GM21390 (cell line): ENCODE measurements at regions not wholly inside any gene's neighbourhood (a gene's known extent, or its start where the extent isn't known, plus 50 kb on each side); places are given as distances from the start of the nearest gene placed in this dataset.

Source experiments
- ATAC-seq: cut with Tn5 transposase; IDR thresholded peaks from one replicate; pipeline ENCODE4 v1.9.1; 2021; ENCODE audit not compliant: unreplicated experiment

- ATAC-seq, result no peak
These were observed 110.3 kb upstream of the MSX1 start for GRCh38 chr4:4749137-4749536.

- ATAC-seq, result no peak
These were observed 113.0 kb upstream of the MSX1 start for GRCh38 chr4:4746444-4746843.

- no peak for ATAC-seq
These were observed 119.4 kb upstream of the MSX1 start for GRCh38 chr4:4740071-4740470.

GRCh38 chr4:4735870-4736269 lies 123.6 kb upstream of the MSX1 start:
- no peak for ATAC-seq

- ATAC-seq, result no peak
These were observed 124.2 kb upstream of the MSX1 start for GRCh38 chr4:4735136-4735750.

- ATAC-seq, result no peak
These were observed 125.0 kb upstream of the MSX1 start for GRCh38 chr4:4734425-4734824.

- no peak for ATAC-seq
These were observed 125.8 kb upstream of the MSX1 start for GRCh38 chr4:4733663-4734062.

GRCh38 chr4:4730249-4730648 lies 129.2 kb upstream of the MSX1 start:
- no peak for ATAC-seq

GRCh38 chr4:4729206-4729605 lies 130.3 kb upstream of the MSX1 start:
- no peak for ATAC-seq

- no peak for ATAC-seq
These were observed 131.9 kb upstream of the MSX1 start for GRCh38 chr4:4727536-4727935.

GRCh38 chr4:4726051-4726450 lies 133.4 kb upstream of the MSX1 start:
- no peak for ATAC-seq

- ATAC-seq, result no peak
These were observed 135.1 kb upstream of the MSX1 start for GRCh38 chr4:4724321-4724720.

GRCh38 chr4:4721636-4722035 lies 137.8 kb upstream of the MSX1 start:
- no peak for ATAC-seq

- ATAC-seq, result no peak
These were observed 138.8 kb upstream of the MSX1 start for GRCh38 chr4:4720646-4721045.

GRCh38 chr4:4719436-4719835 lies 140.0 kb upstream of the MSX1 start:
- no peak for ATAC-seq

GRCh38 chr4:4717692-4718091 lies 141.8 kb upstream of the MSX1 start:
- ATAC-seq, result no peak

GRCh38 chr4:4714331-4714730 lies 145.1 kb upstream of the MSX1 start:
- ATAC-seq, result no peak

GRCh38 chr4:4712800-4713528 lies 146.5 kb upstream of the MSX1 start:
- no peak for ATAC-seq

GRCh38 chr4:4711902-4712301 lies 147.6 kb upstream of the MSX1 start:
- no peak for ATAC-seq

GRCh38 chr4:4709736-4710135 lies 149.7 kb upstream of the MSX1 start:
- no peak for ATAC-seq

GRCh38 chr4:4704267-4704666 lies 155.2 kb upstream of the MSX1 start:
- no peak for ATAC-seq

GRCh38 chr4:4697584-4697983 lies 155.7 kb upstream of the STX18 start:
- no peak for ATAC-seq

GRCh38 chr4:4696530-4696929 lies 154.7 kb upstream of the STX18 start:
- ATAC-seq, result no peak
